Keratinocyte (primary cell): ENCODE measurements at regions not wholly inside any gene's neighbourhood (a gene's known extent, or its start where the extent isn't known, plus 50 kb on each side); places are given as distances from the start of the nearest gene placed in this dataset.

Experiments used
- DNase-seq: peaks from one replicate; pipeline ENCODE4 v3.0.0-alpha.2; 2011; ENCODE audit warnings: low read depth, missing footprints, low spot score
- FAIRE-seq: peaks from 2 replicates; lab custom pipeline; 2011; peaks lifted over from hg19 to GRCh38; lab: Jason Lieb, UNC
- H2AFZ ChIP-seq: 2 replicates; pipeline ENCODE4 v1.6.0; 2012; ENCODE audit warnings: low read length, control low read depth, inconsistent platforms; ENCODE audit not compliant: control insufficient read depth
- H3K27ac ChIP-seq: 2 replicates; pipeline ENCODE4 v1.5.1; 2011; ENCODE audit warnings: low read length; ENCODE audit not compliant: control insufficient read depth, insufficient read depth
- H3K27me3 ChIP-seq: 3 replicates; pipeline ENCODE4 v1.6.0; 2011; ENCODE audit warnings: low read length; ENCODE audit not compliant: control insufficient read depth, insufficient read depth; ENCODE audit errors: extremely low read depth
- H3K36me3 ChIP-seq, 2 experiments: 2 replicates in 1 of 2; 3 replicates in 1 of 2; pipeline ENCODE4 v1.5.1; 2011; ENCODE audit warnings: low read length in 2 of 2, mild to moderate bottlenecking in 1 of 2; ENCODE audit not compliant: control insufficient read depth in 2 of 2, insufficient read depth in 2 of 2; ENCODE audit errors: extremely low read depth in 1 of 2
- H3K4me1 ChIP-seq: 3 replicates; pipeline ENCODE4 v1.5.1; 2011; ENCODE audit warnings: low read length; ENCODE audit not compliant: control insufficient read depth, insufficient read depth; ENCODE audit errors: extremely low read depth
- H3K4me2 ChIP-seq: 3 replicates; pipeline ENCODE4 v1.6.0; 2011; ENCODE audit warnings: low read depth, low read length; ENCODE audit not compliant: control insufficient read depth, insufficient read depth; ENCODE audit errors: extremely low read depth
- H3K4me3 ChIP-seq, 3 experiments: fragments of 200-600 bp in 1 of 3; sonication (generic) in 1 of 3; 2 replicates in 2 of 3; 3 replicates in 1 of 3; pipeline ENCODE4 v1.5.1; 2011 to 2016; ENCODE audit warnings: low read length in 3 of 3, mild to moderate bottlenecking in 3 of 3, control low read depth in 2 of 3, inconsistent platforms in 1 of 3, low read depth in 1 of 3, mixed read lengths in 1 of 3, mixed run types in 1 of 3, moderate library complexity in 1 of 3; ENCODE audit not compliant: control insufficient read depth in 2 of 3, insufficient read depth in 2 of 3; ENCODE audit errors: extremely low read depth in 1 of 3
- H3K79me2 ChIP-seq: 2 replicates; pipeline ENCODE4 v1.6.0; 2012; ENCODE audit warnings: low read length; ENCODE audit not compliant: control insufficient read depth, insufficient read depth
- H3K9ac ChIP-seq: 3 replicates; pipeline ENCODE4 v1.6.0; 2011; ENCODE audit warnings: low read length; ENCODE audit not compliant: control insufficient read depth, insufficient read depth; ENCODE audit errors: extremely low read depth
- H3K9me1 ChIP-seq: 3 replicates; pipeline ENCODE4 v1.6.0; 2011; ENCODE audit warnings: low read length; ENCODE audit not compliant: control insufficient read depth, insufficient read depth; ENCODE audit errors: extremely low read depth
- H3K9me3 ChIP-seq: 2 replicates; pipeline ENCODE4 v1.5.1; 2012; ENCODE audit warnings: low read depth, low read length; ENCODE audit not compliant: control insufficient read depth
- H4K20me1 ChIP-seq: 3 replicates; pipeline ENCODE4 v1.6.0; 2011; ENCODE audit warnings: low read length; ENCODE audit not compliant: control insufficient read depth, insufficient read depth; ENCODE audit errors: extremely low read depth
- EZH2 ChIP-seq: IDR thresholded peaks from one replicate; pipeline ENCODE4 v1.6.1; 2012; ENCODE audit warnings: inconsistent platforms, mild to moderate bottlenecking, low read length, moderate library complexity
- dilution Hi-C: fragments of 300-500 bp; cut with MboI; formaldehyde crosslinking; loops from one replicate; pipeline ENCODE4 v1.7.0; 2020; ENCODE audit warnings: low sequenced_read_pairs; ENCODE audit not compliant: extremely low pct_ligation_motif_present
- TF ChIP-seq, protein P1 (sequence below), 3 experiments: IDR thresholded peaks in 1 of 3; conservative IDR thresholded peaks in 1 of 3; optimal IDR thresholded peaks in 1 of 3; 2 replicates in 2 of 3; 3 replicates in 1 of 3; pipeline versions ENCODE3 to v1.5.1; 2011; ENCODE audit warnings: low read length in 3 of 3, mild to moderate bottlenecking in 3 of 3, moderate library complexity in 2 of 3, control low read depth in 1 of 3, inconsistent platforms in 1 of 3; ENCODE audit not compliant: insufficient read depth in 2 of 3; ENCODE audit errors: extremely low read depth in 1 of 3

GRCh38 chr10:3480281-3480989 lies 304.6 kb downstream of the KLF6 start:
- H4K20me1 ChIP-seq, result no peaks in the 10 kb centered on the region
- FAIRE-seq, result no peak
- H3K36me3 ChIP-seq, result no peaks in the 10 kb centered on the region
- dilution Hi-C loops, result no loop called here
- no peak overlapping the region for H3K4me2 ChIP-seq
- TF ChIP-seq, protein P1, sequence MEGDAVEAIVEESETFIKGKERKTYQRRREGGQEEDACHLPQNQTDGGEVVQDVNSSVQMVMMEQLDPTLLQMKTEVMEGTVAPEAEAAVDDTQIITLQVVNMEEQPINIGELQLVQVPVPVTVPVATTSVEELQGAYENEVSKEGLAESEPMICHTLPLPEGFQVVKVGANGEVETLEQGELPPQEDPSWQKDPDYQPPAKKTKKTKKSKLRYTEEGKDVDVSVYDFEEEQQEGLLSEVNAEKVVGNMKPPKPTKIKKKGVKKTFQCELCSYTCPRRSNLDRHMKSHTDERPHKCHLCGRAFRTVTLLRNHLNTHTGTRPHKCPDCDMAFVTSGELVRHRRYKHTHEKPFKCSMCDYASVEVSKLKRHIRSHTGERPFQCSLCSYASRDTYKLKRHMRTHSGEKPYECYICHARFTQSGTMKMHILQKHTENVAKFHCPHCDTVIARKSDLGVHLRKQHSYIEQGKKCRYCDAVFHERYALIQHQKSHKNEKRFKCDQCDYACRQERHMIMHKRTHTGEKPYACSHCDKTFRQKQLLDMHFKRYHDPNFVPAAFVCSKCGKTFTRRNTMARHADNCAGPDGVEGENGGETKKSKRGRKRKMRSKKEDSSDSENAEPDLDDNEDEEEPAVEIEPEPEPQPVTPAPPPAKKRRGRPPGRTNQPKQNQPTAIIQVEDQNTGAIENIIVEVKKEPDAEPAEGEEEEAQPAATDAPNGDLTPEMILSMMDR (optimal IDR thresholded peaks at IDR 0.05 in 1 of 3, IDR thresholded peaks at IDR 0.05 in 1 of 3, conservative IDR thresholded peaks at IDR 0.05 in 1 of 3; ENCODE audit: extremely low read depth in 1 of 3, insufficient read depth in 2 of 3, low read length in 3 of 3), result no peak
- H2AFZ ChIP-seq, result no peak overlapping the region
- H3K4me3 ChIP-seq, result no peak overlapping the region
- no peaks in the 10 kb centered on the region for H3K79me2 ChIP-seq
- no peak overlapping the region for H3K27ac ChIP-seq
- no peaks in the 10 kb centered on the region for H3K9me3 ChIP-seq
- H3K9me1 ChIP-seq, result no peaks in the 10 kb centered on the region
- no peak for DNase-seq
- no peaks in the 10 kb centered on the region for H3K27me3 ChIP-seq
- no peak overlapping the region for H3K9ac ChIP-seq
- H3K4me1 ChIP-seq, result peaks cover 35% of the 10 kb centered on the region

GRCh38 chr10:3478632-3479240 lies 306.2 kb upstream of the PITRM1 start:
- H3K36me3 ChIP-seq, result no peaks in the 10 kb centered on the region
- TF ChIP-seq, protein P1 (optimal IDR thresholded peaks at IDR 0.05 in 1 of 3, IDR thresholded peaks at IDR 0.05 in 1 of 3, conservative IDR thresholded peaks at IDR 0.05 in 1 of 3; ENCODE audit: extremely low read depth in 1 of 3, insufficient read depth in 2 of 3, low read length in 3 of 3), result no peak
- TF ChIP-seq EZH2, result no peak
- H3K9ac ChIP-seq, result no peak overlapping the region
- no peaks in the 10 kb centered on the region for H3K79me2 ChIP-seq
- H3K9me1 ChIP-seq, result no peaks in the 10 kb centered on the region
- peak overlapping the region; percentile 72 for H3K27ac ChIP-seq
- no peaks in the 10 kb centered on the region for H3K27me3 ChIP-seq
- H4K20me1 ChIP-seq, result no peaks in the 10 kb centered on the region
- DNase-seq, result no peak
- no peaks in the 10 kb centered on the region for H3K9me3 ChIP-seq
- no peak for FAIRE-seq
- H2AFZ ChIP-seq, result no peak overlapping the region
- no peak overlapping the region for H3K4me3 ChIP-seq
- peaks cover 23% of the 10 kb centered on the region for H3K4me1 ChIP-seq
- H3K4me2 ChIP-seq, result no peak overlapping the region
- dilution Hi-C loops, result no loop called here
